ENCODE measurements at regions not wholly inside any gene's neighbourhood (a gene's known extent, or its start where the extent isn't known, plus 50 kb on each side); places are given as distances from the start of the nearest gene placed in this dataset.

GRCh38 chr2:199019898-199020507 is 437.7 kb downstream of the SATB2 start:
- peak; percentile 21 for DNase-seq (ENCODE audit: low spot score)
- no peak overlapping the region for H3K27ac ChIP-seq
- TF ChIP-seq CTCF (conservative IDR thresholded peaks at IDR 0.05; ENCODE audit: low read depth), result peak; percentile 6; the same call in 1 of the 2 replicates
- POLR2A ChIA-PET (ENCODE audit: low non-redundant PET), result no interaction called here
- CTCF ChIA-PET, result interaction anchor here (1.3 kb wide), 1 partner anchor 13 kb away, joined by 6 read pairs; no protein-coding TSS in a partner anchor

GRCh38 chr2:199018826-199019225 is 438.9 kb downstream of the SATB2 start:
- ChIA-PET CTCF (no interaction called here), POLR2A (ENCODE audit: low non-redundant PET) (no interaction called here)
- DNase-seq (ENCODE audit: low spot score), result no peak
- no peak overlapping the region for H3K27ac ChIP-seq
- TF ChIP-seq CTCF (conservative IDR thresholded peaks at IDR 0.05; ENCODE audit: low read depth), result no peak

GRCh38 chr2:199015072-199015471 is 442.7 kb downstream of the SATB2 start:
- no peak for DNase-seq (ENCODE audit: low spot score)
- ChIA-PET POLR2A (ENCODE audit: low non-redundant PET) (no interaction called here), CTCF (no interaction called here)
- no peak for TF ChIP-seq CTCF (conservative IDR thresholded peaks at IDR 0.05; ENCODE audit: low read depth)
- H3K27ac ChIP-seq, result no peak overlapping the region

- CTCF ChIA-PET, result no interaction called here
These were observed 443.5 kb downstream of the SATB2 start for GRCh38 chr2:199014226-199014625.

GRCh38 chr2:199011908-199012307 is 445.8 kb downstream of the SATB2 start:
- no peak for TF ChIP-seq CTCF (conservative IDR thresholded peaks at IDR 0.05; ENCODE audit: low read depth)
- no peak for DNase-seq (ENCODE audit: low spot score)
- H3K27ac ChIP-seq, result no peak overlapping the region
- POLR2A ChIA-PET (ENCODE audit: low non-redundant PET), result no interaction called here
- CTCF ChIA-PET, result no interaction called here

More at GRCh38 chr2:199014226-199014625, 443.5 kb downstream of the SATB2 start:
- no peak for TF ChIP-seq CTCF (conservative IDR thresholded peaks at IDR 0.05; ENCODE audit: low read depth)
- POLR2A ChIA-PET (ENCODE audit: low non-redundant PET), result no interaction called here
- no peak overlapping the region for H3K27ac ChIP-seq
- no peak for DNase-seq (ENCODE audit: low spot score)

GRCh38 chr2:198994678-198995077 is 463.1 kb downstream of the SATB2 start:
- no peak for DNase-seq (ENCODE audit: low spot score)
- POLR2A ChIA-PET (ENCODE audit: low non-redundant PET), result no interaction called here

More at GRCh38 chr2:198994678-198995077, 463.1 kb downstream of the SATB2 start:
- TF ChIP-seq CTCF (conservative IDR thresholded peaks at IDR 0.05; ENCODE audit: low read depth), result no peak
- CTCF ChIA-PET, result no interaction called here
- no peak overlapping the region for H3K27ac ChIP-seq

Data from RWPE1 (cell line).